A673 (cell line): ENCODE measurements at regions not wholly inside any gene's neighbourhood (a gene's known extent, or its start where the extent isn't known, plus 50 kb on each side); places are given as distances from the start of the nearest gene placed in this dataset.
"Not testable (repeated sequence)": the region's sequence is repeated elsewhere in the genome, so short reads cannot be mapped to it uniquely, and the experiment has no call there.

Source experiments
- BruUV-seq: library from RNA; stranded (reverse); fragments of 400-500 nt; replicated peaks from 2 replicates; lab custom pipeline; 2021; lab: Mats Ljungman, UMichigan
- CTCF ChIA-PET: fragments of 300-600 bp; sonication (Branson Sonifier 250); formaldehyde crosslinking; loops from one replicate; lab custom pipeline; 2022; ENCODE audit warnings: antibody characterized with exemption; lab: Charles Lee
- POLR2A ChIA-PET: fragments of 300-600 bp; sonication (Branson Sonifier 250); formaldehyde crosslinking; loops from one replicate; lab custom pipeline; 2022; ENCODE audit warnings: antibody characterized with exemption; ENCODE audit not compliant: low non-redundant PET; lab: Charles Lee
- DNase-seq: peaks from one replicate; pipeline ENCODE4 v3.0.0-alpha.2; 2015; ENCODE audit warnings: low spot score
- H3K27ac ChIP-seq: fragments of 200-600 bp; sonication (generic); 2 replicates; pipeline ENCODE4 v1.5.1; 2016; ENCODE audit warnings: mixed run types, low read depth, mild to moderate bottlenecking, mixed read lengths, antibody characterized with exemption, low read length; ENCODE audit not compliant: poor library complexity, severe bottlenecking
- H3K27me3 ChIP-seq: fragments of 200-600 bp; sonication (generic); replicated peaks from 2 replicates; pipeline ENCODE4 v1.6.1; 2017; ENCODE audit warnings: mixed run types, low read depth, mild to moderate bottlenecking, mixed read lengths, antibody characterized with exemption, low read length; ENCODE audit not compliant: insufficient read depth, poor library complexity
- H3K36me3 ChIP-seq: fragments of 200-600 bp; sonication (generic); 2 replicates; pipeline ENCODE4 v1.6.1; 2016; ENCODE audit warnings: mixed run types, mild to moderate bottlenecking, mixed read lengths, antibody characterized with exemption, low read length; ENCODE audit not compliant: insufficient read depth, poor library complexity, severe bottlenecking
- H3K4me1 ChIP-seq: fragments of 200-600 bp; sonication (generic); 2 replicates; pipeline ENCODE4 v1.6.1; 2017; ENCODE audit warnings: mixed run types, mild to moderate bottlenecking, mixed read lengths, antibody characterized with exemption, low read length; ENCODE audit not compliant: insufficient read depth, poor library complexity, severe bottlenecking
- H3K4me3 ChIP-seq: fragments of 200-600 bp; sonication (generic); 2 replicates; pipeline ENCODE4 v1.5.1; 2016; ENCODE audit warnings: low read depth, mixed run types, mild to moderate bottlenecking, mixed read lengths, low read length; ENCODE audit not compliant: poor library complexity, severe bottlenecking
- H3K9me3 ChIP-seq: fragments of 200-600 bp; sonication (generic); 2 replicates; pipeline ENCODE4 v1.6.1; 2016; ENCODE audit warnings: mixed run types, low read depth, mild to moderate bottlenecking, mixed read lengths, antibody characterized with exemption, low read length; ENCODE audit not compliant: poor library complexity, severe bottlenecking
- EZH2 ChIP-seq: fragments of 200-600 bp; sonication (generic); IDR thresholded peaks from 2 replicates; pipeline ENCODE4 v1.6.1; 2017; ENCODE audit warnings: borderline replicate concordance, low read depth, mild to moderate bottlenecking, mixed read lengths, antibody characterized with exemption, low read length; ENCODE audit not compliant: poor library complexity, severe bottlenecking
- intact Hi-C: fragments of 100-400 bp; cut with micrococcal nuclease; formaldehyde crosslinking; loops from one replicate; pipeline ENCODE4 v1.10.0; 2022; ENCODE audit not compliant: unreplicated experiment
- TF ChIP-seq, protein P1 (sequence below): fragments of 300-800, 200-600 bp; sonication (generic); conservative IDR thresholded peaks from 2 replicates; pipeline ENCODE4 v1.5.1; 2017; ENCODE audit warnings: low read depth, mild to moderate bottlenecking, antibody characterized with exemption, low read length, moderate library complexity, mixed read lengths

DNA sequence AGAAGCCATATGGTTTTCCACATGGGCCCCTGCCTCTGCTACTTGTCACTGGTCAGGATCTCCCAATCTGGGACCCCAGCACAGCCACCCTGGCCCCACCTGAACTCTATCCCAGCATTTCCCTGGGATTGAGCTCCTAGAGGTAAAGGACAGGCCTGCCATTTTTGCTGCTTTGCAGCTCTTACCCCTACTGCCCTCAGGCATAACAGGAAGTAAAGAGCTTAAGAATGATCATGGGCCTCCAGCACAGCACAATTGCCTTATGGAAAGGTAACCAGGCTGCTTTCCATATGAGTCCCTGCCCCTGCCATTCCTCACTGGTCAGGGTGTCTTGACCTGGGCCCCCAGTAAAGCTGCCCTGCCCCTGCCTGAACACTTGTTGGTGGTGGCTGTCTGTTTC, 196.6 kb upstream of the XIST start:
- H3K27me3 ChIP-seq = no peaks in the 10 kb centered on the region
- H3K4me1 ChIP-seq = no peaks in the 10 kb centered on the region
- H3K27ac ChIP-seq = no peak overlapping the region
- intact Hi-C loops = no loop called here
- no peaks in the 10 kb centered on the region for H3K36me3 ChIP-seq
- BruUV-seq = no TSS peak
- POLR2A ChIA-PET = no interaction called here
- no peak for DNase-seq
- CTCF ChIA-PET = no interaction called here
- no peaks in the 10 kb centered on the region for H3K9me3 ChIP-seq
- H3K4me3 ChIP-seq = no peak overlapping the region
- TF ChIP-seq, protein P1, sequence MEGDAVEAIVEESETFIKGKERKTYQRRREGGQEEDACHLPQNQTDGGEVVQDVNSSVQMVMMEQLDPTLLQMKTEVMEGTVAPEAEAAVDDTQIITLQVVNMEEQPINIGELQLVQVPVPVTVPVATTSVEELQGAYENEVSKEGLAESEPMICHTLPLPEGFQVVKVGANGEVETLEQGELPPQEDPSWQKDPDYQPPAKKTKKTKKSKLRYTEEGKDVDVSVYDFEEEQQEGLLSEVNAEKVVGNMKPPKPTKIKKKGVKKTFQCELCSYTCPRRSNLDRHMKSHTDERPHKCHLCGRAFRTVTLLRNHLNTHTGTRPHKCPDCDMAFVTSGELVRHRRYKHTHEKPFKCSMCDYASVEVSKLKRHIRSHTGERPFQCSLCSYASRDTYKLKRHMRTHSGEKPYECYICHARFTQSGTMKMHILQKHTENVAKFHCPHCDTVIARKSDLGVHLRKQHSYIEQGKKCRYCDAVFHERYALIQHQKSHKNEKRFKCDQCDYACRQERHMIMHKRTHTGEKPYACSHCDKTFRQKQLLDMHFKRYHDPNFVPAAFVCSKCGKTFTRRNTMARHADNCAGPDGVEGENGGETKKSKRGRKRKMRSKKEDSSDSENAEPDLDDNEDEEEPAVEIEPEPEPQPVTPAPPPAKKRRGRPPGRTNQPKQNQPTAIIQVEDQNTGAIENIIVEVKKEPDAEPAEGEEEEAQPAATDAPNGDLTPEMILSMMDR = no peak
- no peak for TF ChIP-seq EZH2

DNA sequence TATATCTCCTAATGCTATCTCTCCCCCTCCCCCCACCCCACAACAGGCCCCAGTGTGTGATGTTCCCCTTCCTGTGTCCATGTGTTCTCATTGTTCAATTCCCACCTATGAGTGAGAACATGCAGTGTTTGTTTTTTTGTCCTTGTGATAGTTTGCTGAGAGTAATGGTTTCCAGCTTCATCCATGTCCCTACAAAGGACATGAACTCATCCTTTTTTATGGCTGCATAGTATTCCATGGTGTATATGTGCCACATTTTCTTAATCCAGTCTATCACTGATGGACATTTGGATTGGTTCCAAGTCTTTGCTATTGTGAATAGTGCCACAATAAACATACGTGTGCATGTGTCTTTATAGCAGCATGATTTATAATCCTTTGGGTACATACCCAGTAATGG, 181.6 kb upstream of the XIST start:
- CTCF ChIA-PET, BruUV-seq, H3K9me3 ChIP-seq, H3K4me3 ChIP-seq, POLR2A ChIA-PET, DNase-seq, H3K4me1 ChIP-seq, H3K27ac ChIP-seq, H3K27me3 ChIP-seq, intact Hi-C loops, H3K36me3 ChIP-seq: not testable (repeated sequence)

GRCh38 chrX:74031527-74031926, 179.0 kb upstream of the XIST start:
- H3K9me3 ChIP-seq, CTCF ChIA-PET, POLR2A ChIA-PET, H3K36me3 ChIP-seq, H3K4me1 ChIP-seq, intact Hi-C loops, H3K27ac ChIP-seq, H3K27me3 ChIP-seq, DNase-seq, H3K4me3 ChIP-seq, BruUV-seq: not testable (repeated sequence)

DNA sequence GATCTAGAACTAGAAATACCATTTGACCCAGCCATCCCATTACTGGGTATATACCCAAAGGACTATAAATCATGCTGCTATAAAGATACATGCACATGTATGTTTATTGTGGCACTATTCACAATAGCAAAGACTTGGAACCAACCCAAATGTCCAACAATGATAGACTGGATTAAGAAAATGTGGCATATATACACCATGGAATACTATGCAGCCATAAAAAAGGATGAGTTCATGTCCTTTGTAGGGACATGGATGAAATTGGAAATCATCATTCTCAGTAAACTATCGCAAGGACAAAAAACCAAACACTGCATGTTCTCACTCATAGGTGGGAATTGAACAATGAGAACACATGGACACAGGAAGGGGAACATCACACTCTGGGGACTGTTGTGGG, 178.3 kb upstream of the XIST start:
- H3K27me3 ChIP-seq, H3K9me3 ChIP-seq, BruUV-seq, H3K4me1 ChIP-seq, H3K4me3 ChIP-seq, H3K27ac ChIP-seq, H3K36me3 ChIP-seq, POLR2A ChIA-PET, intact Hi-C loops, DNase-seq, CTCF ChIA-PET: not testable (repeated sequence)

- H3K27ac ChIP-seq, H3K36me3 ChIP-seq, DNase-seq, H3K4me1 ChIP-seq, BruUV-seq, CTCF ChIA-PET, intact Hi-C loops, H3K9me3 ChIP-seq, H3K27me3 ChIP-seq, POLR2A ChIA-PET, H3K4me3 ChIP-seq: not testable (repeated sequence)
Measured at GRCh38 chrX:74025145-74025544, 172.6 kb upstream of the XIST start.
